Memory B cell (primary cell): ENCODE measurements at regions not wholly inside any gene's neighbourhood (a gene's known extent, or its start where the extent isn't known, plus 50 kb on each side); places are given as distances from the start of the nearest gene placed in this dataset.

Experiments
- ATAC-seq: fragments of 150-1000 bp; cut with Tn5 transposase; 2 replicates; pipeline ENCODE4 v1.10.0; 2021; ENCODE audit warnings: low read depth, mild to moderate bottlenecking, moderate library complexity
- DNase-seq, 2 donors: peaks; one replicate each; pipeline ENCODE4 v3.0.0; 2022; ENCODE audit warnings: low spot score in 2 of 2
- H3K27ac Mint-ChIP-seq: one replicate; pipeline ENCODE4 v1.8.0; 2022; ENCODE audit warnings: mild to moderate bottlenecking, moderate library complexity, mixed read lengths
- H3K27me3 Mint-ChIP-seq: one replicate; pipeline ENCODE4 v1.8.0; 2022; ENCODE audit warnings: mixed read lengths
- H3K36me3 Mint-ChIP-seq: one replicate; pipeline ENCODE4 v1.8.0; 2022; ENCODE audit warnings: mild to moderate bottlenecking, mixed read lengths
- H3K4me1 Mint-ChIP-seq: one replicate; pipeline ENCODE4 v1.8.0; 2022; ENCODE audit warnings: mixed read lengths
- H3K4me3 Mint-ChIP-seq: one replicate; pipeline ENCODE4 v1.8.0; 2022; ENCODE audit warnings: mild to moderate bottlenecking, moderate library complexity, mixed read lengths
- H3K9me3 Mint-ChIP-seq: one replicate; pipeline ENCODE4 v1.8.0; 2022; ENCODE audit warnings: mixed read lengths

- Mint-ChIP-seq H3K27me3 (no peaks in the 10 kb centered on the region), H3K27ac (no peak overlapping the region), H3K4me3 (no peak overlapping the region), H3K4me1 (no peaks in the 10 kb centered on the region), H3K9me3 (peaks cover 2% of the 10 kb centered on the region), H3K36me3 (no peaks in the 10 kb centered on the region)
- DNase-seq (no peak), ATAC-seq (no peak)
These were observed 250.9 kb downstream of the DSEL start for GRCh38 chr18:67265464-67266245.

GRCh38 chr18:67261931-67262552 lies 254.5 kb downstream of the DSEL start:
- H3K27me3 Mint-ChIP-seq: no peaks in the 10 kb centered on the region
- H3K36me3 Mint-ChIP-seq: no peaks in the 10 kb centered on the region
- no peaks in the 10 kb centered on the region for H3K9me3 Mint-ChIP-seq
- H3K4me1 Mint-ChIP-seq: no peaks in the 10 kb centered on the region
- H3K4me3 Mint-ChIP-seq: no peak overlapping the region
- H3K27ac Mint-ChIP-seq: no peak overlapping the region
- DNase-seq (no peak), ATAC-seq (no peak)

- Mint-ChIP-seq H3K4me1 (no peaks in the 10 kb centered on the region), H3K36me3 (no peaks in the 10 kb centered on the region), H3K4me3 (no peak overlapping the region), H3K27ac (no peak overlapping the region), H3K27me3 (no peaks in the 10 kb centered on the region), H3K9me3 (no peaks in the 10 kb centered on the region)
- DNase-seq: no peak
- no peak for ATAC-seq
These were observed 255.7 kb downstream of the DSEL start for GRCh38 chr18:67260841-67261240.

- no peaks in the 10 kb centered on the region for H3K4me1 Mint-ChIP-seq
- no peak for ATAC-seq
- no peak overlapping the region for H3K4me3 Mint-ChIP-seq
- H3K9me3 Mint-ChIP-seq: peaks cover 1% of the 10 kb centered on the region
- H3K27ac Mint-ChIP-seq: no peak overlapping the region
- H3K27me3 Mint-ChIP-seq: no peaks in the 10 kb centered on the region
- H3K36me3 Mint-ChIP-seq: no peaks in the 10 kb centered on the region
- no peak for DNase-seq
These were observed 265.6 kb downstream of the DSEL start for GRCh38 chr18:67250776-67251424.

- Mint-ChIP-seq H3K4me3 (peak overlapping the region; percentile 64), H3K4me1 (peaks cover 3% of the 10 kb centered on the region), H3K36me3 (no peaks in the 10 kb centered on the region), H3K27me3 (peaks cover 2% of the 10 kb centered on the region), H3K9me3 (no peaks in the 10 kb centered on the region), H3K27ac (peak overlapping the region; percentile 22)
- ATAC-seq (no peak), DNase-seq (no peak)
These were observed 272.5 kb downstream of the DSEL start for GRCh38 chr18:67243799-67244587.

GRCh38 chr18:67242001-67242400 lies 274.5 kb downstream of the DSEL start:
- peaks cover 3% of the 10 kb centered on the region for H3K4me1 Mint-ChIP-seq
- ATAC-seq: no peak
- no peak overlapping the region for H3K4me3 Mint-ChIP-seq
- DNase-seq: no peak
- peaks cover 2% of the 10 kb centered on the region for H3K27me3 Mint-ChIP-seq
- H3K36me3 Mint-ChIP-seq: no peaks in the 10 kb centered on the region
- no peak overlapping the region for H3K27ac Mint-ChIP-seq
- H3K9me3 Mint-ChIP-seq: no peaks in the 10 kb centered on the region

- DNase-seq (no peak), ATAC-seq (no peak)
- H3K27ac Mint-ChIP-seq: no peak overlapping the region
These were observed 275.2 kb downstream of the DSEL start for GRCh38 chr18:67241299-67241698.

GRCh38 chr18:67239826-67240225 lies 276.7 kb downstream of the DSEL start:
- no peaks in the 10 kb centered on the region for H3K9me3 Mint-ChIP-seq
- H3K4me3 Mint-ChIP-seq: no peak overlapping the region
- no peaks in the 10 kb centered on the region for H3K36me3 Mint-ChIP-seq
- no peak for DNase-seq
- no peak for ATAC-seq
- peaks cover 2% of the 10 kb centered on the region for H3K27me3 Mint-ChIP-seq
- H3K27ac Mint-ChIP-seq: no peak overlapping the region
- peaks cover 3% of the 10 kb centered on the region for H3K4me1 Mint-ChIP-seq

More at GRCh38 chr18:67241299-67241698, 275.2 kb downstream of the DSEL start:
- Mint-ChIP-seq H3K36me3 (no peaks in the 10 kb centered on the region), H3K4me1 (peaks cover 3% of the 10 kb centered on the region), H3K4me3 (no peak overlapping the region), H3K9me3 (no peaks in the 10 kb centered on the region), H3K27me3 (peaks cover 2% of the 10 kb centered on the region)

- no peak overlapping the region for H3K4me3 Mint-ChIP-seq
- peaks cover 2% of the 10 kb centered on the region for H3K27me3 Mint-ChIP-seq
- H3K36me3 Mint-ChIP-seq: no peaks in the 10 kb centered on the region
- DNase-seq (no peak), ATAC-seq (no peak)
- H3K9me3 Mint-ChIP-seq: peaks cover 3% of the 10 kb centered on the region
- no peak overlapping the region for H3K27ac Mint-ChIP-seq
- no peaks in the 10 kb centered on the region for H3K4me1 Mint-ChIP-seq
These were observed 283.5 kb downstream of the DSEL start for GRCh38 chr18:67232991-67233390.

- no peak for DNase-seq
- peaks cover 2% of the 10 kb centered on the region for H3K27me3 Mint-ChIP-seq
- H3K36me3 Mint-ChIP-seq: no peaks in the 10 kb centered on the region
- no peak overlapping the region for H3K4me3 Mint-ChIP-seq
- H3K27ac Mint-ChIP-seq: no peak overlapping the region
- no peak for ATAC-seq
- H3K9me3 Mint-ChIP-seq: peaks cover 3% of the 10 kb centered on the region
- no peaks in the 10 kb centered on the region for H3K4me1 Mint-ChIP-seq
These were observed 284.1 kb downstream of the DSEL start for GRCh38 chr18:67232406-67232805.

- Mint-ChIP-seq H3K27ac (no peak overlapping the region), H3K9me3 (no peaks in the 10 kb centered on the region), H3K27me3 (no peaks in the 10 kb centered on the region), H3K4me3 (no peak overlapping the region), H3K36me3 (no peaks in the 10 kb centered on the region), H3K4me1 (no peaks in the 10 kb centered on the region)
- ATAC-seq (no peak), DNase-seq (no peak)
These were observed 293.6 kb downstream of the DSEL start for GRCh38 chr18:67222887-67223286.

- Mint-ChIP-seq H3K9me3 (no peaks in the 10 kb centered on the region), H3K36me3 (no peaks in the 10 kb centered on the region), H3K4me3 (no peak overlapping the region), H3K27me3 (no peaks in the 10 kb centered on the region), H3K4me1 (no peaks in the 10 kb centered on the region), H3K27ac (no peak overlapping the region)
- DNase-seq (no peak), ATAC-seq (no peak)
These were observed 296.7 kb downstream of the DSEL start for GRCh38 chr18:67219821-67220220.

GRCh38 chr18:67218556-67218955 lies 298.0 kb downstream of the DSEL start:
- H3K36me3 Mint-ChIP-seq: no peaks in the 10 kb centered on the region
- no peak for ATAC-seq
- DNase-seq: no peak
- no peaks in the 10 kb centered on the region for H3K27me3 Mint-ChIP-seq
- no peak overlapping the region for H3K4me3 Mint-ChIP-seq
- H3K9me3 Mint-ChIP-seq: no peaks in the 10 kb centered on the region
- H3K4me1 Mint-ChIP-seq: no peaks in the 10 kb centered on the region
- H3K27ac Mint-ChIP-seq: no peak overlapping the region
